Retinal pigment epithelial cell (primary cell): ENCODE measurements at regions not wholly inside any gene's neighbourhood (a gene's known extent, or its start where the extent isn't known, plus 50 kb on each side); places are given as distances from the start of the nearest gene placed in this dataset.
"Not testable (repeated sequence)": the region's sequence is repeated elsewhere in the genome, so short reads cannot be mapped to it uniquely, and the experiment has no call there.

Experiments
- DNase-seq: peaks from one replicate; pipeline ENCODE4 v3.0.0-alpha.2; 2010; ENCODE audit warnings: low read depth
- H3K4me3 ChIP-seq: 2 replicates; pipeline ENCODE4 v1.5.1; 2011; ENCODE audit warnings: mild to moderate bottlenecking, low read length, control low read depth, moderate library complexity
- CTCF ChIP-seq: conservative IDR thresholded peaks from 2 replicates; pipeline ENCODE4 v1.5.1; 2011; ENCODE audit warnings: low read depth, low read length, control low read depth, inconsistent platforms

- no peak overlapping the region for H3K4me3 ChIP-seq
- TF ChIP-seq CTCF, result peak; percentile 9
- peak; percentile 51 for DNase-seq
Observed at GRCh38 chr4:117135634-117136354, 50.4 kb upstream of the TRAM1L1 start.

DNA sequence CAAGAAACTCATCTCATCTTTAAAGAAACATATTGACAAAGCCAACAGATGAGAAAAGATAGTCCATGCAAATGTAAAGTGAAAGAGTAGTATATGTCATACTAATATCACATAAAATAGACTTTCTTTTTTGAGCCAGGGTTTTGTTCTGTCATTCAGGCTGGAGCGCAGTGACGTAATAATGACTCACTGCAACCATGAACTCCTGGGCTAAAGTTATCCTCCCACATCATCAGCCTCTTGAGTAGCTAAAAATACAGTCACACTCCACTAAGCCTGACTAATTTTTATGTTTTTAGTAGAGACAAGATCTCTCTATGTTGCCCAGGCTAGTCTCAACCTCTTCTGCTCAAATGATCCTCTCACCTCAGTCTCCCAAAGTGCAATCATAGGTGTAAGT, 51.8 kb upstream of the TRAM1L1 start:
- DNase-seq, result peak; percentile 48
- TF ChIP-seq CTCF, result no peak
- H3K4me3 ChIP-seq, result no peak overlapping the region

GRCh38 chr4:117138732-117139131, 53.4 kb upstream of the TRAM1L1 start:
- not testable (repeated sequence) for H3K4me3 ChIP-seq, DNase-seq

GRCh38 chr4:117154251-117154650, 68.9 kb upstream of the TRAM1L1 start:
- TF ChIP-seq CTCF, result no peak
- DNase-seq, result no peak
- no peak overlapping the region for H3K4me3 ChIP-seq

DNA sequence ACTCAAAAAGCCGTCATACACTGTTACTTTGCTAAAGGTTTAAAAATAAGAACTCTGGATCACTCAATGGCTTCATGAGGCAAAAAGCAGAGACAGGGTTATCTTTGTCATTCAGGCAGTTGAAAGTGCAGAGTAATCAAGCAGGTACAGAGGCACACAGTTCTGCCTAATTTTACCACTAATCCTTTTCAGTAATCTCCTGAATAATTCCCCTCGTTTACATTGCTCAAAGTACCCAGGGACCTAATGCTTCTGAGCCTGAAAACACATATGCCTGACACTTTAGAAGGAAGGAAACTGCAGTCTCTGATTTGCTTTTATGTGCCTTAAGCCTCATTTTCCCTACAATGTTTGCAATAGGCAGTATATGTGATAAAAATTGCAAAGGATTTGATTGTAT, 71.4 kb upstream of the TRAM1L1 start:
- no peak overlapping the region for H3K4me3 ChIP-seq
- DNase-seq, result peak; percentile 35
- TF ChIP-seq CTCF, result no peak

- TF ChIP-seq CTCF, result no peak
- no peak overlapping the region for H3K4me3 ChIP-seq
- no peak for DNase-seq
Observed at GRCh38 chr4:117157360-117157759, 72.0 kb upstream of the TRAM1L1 start.

DNA sequence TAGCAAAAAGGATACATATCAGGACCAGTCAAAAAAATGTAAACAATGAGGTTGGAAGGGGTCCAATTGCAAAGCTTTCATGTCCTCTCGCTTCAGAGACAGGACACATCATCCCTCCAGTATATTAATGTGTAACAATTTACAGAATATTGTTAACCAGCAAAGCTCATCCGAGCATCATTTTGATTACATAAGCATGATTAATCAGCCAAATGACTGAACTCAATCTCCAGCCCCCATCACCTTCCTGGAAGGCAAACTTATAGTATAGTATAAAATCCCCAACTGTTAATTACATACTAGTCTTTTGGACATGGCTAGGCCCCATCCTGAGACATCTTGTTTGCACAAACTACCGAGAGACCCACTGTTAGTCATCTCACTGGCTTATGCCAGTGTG, 77.6 kb upstream of the TRAM1L1 start:
- H3K4me3 ChIP-seq, result no peak overlapping the region
- DNase-seq, result no peak
- TF ChIP-seq CTCF, result no peak
